Right forelimb (tissue), 1 donor: ENCODE measurements at regions not wholly inside any gene's neighbourhood (a gene's known extent, or its start where the extent isn't known, plus 50 kb on each side); places are given as distances from the start of the nearest gene placed in this dataset.
"Not testable (repeated sequence)": the region's sequence is repeated elsewhere in the genome, so short reads cannot be mapped to it uniquely, and the experiment has no call there.

Experiments
- DNase-seq: peaks from one replicate; pipeline ENCODE4 v3.0.0-alpha.2; 2018

DNA sequence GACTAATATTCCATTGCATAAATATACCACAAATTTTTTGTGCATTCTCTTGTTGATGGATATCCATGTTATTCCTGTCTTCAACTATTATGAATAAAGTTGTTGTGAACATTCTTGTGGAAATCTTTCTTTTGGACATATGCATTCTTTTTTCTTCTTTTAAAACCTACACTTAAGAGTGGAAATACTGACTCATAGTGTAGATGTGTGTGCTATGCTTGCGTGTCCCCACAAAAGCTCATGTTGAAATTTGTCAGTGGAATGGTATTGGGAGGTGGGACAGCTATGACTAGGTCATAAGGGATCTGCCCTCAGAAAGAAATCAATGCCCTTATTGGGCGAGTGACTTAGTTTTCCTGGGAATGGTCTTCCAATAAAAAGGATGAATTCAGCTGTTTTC lies 203.6 kb upstream of the PRSS58 start:
- DNase-seq = no peak

DNA sequence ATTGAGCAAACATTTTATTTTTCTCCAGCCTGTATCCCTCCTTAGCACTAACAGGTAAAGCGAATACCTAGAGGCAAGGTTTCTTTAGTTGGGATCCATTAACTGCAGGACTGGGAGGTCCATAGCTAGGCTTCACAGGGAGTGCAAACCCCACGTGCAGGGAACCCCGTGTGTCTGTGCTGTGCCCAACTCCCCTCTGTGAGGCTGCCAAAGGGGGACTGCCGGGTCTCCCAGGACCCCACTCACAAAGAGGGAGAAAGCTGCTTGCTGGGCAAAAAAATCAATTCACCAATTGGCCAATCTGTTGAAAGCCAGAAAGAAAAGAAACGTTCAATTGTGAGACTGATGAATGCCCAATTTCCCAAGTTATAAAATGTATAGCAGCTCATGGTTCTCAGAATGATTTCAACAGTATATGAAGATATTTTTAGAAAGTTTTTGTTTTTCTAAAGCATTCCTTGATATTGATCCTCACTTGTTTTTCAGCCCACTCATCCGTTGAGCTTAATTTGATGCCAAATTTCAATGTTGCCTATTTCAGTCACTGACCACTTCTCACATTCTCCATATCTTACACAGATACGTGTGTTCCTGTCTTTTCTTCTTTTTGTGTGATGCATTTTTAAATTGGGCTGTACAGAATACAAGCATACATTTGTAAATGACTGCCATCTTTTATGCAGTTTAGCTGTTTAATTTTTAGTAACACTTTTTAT lies 202.7 kb upstream of the PRSS58 start:
- DNase-seq = no peak

DNA sequence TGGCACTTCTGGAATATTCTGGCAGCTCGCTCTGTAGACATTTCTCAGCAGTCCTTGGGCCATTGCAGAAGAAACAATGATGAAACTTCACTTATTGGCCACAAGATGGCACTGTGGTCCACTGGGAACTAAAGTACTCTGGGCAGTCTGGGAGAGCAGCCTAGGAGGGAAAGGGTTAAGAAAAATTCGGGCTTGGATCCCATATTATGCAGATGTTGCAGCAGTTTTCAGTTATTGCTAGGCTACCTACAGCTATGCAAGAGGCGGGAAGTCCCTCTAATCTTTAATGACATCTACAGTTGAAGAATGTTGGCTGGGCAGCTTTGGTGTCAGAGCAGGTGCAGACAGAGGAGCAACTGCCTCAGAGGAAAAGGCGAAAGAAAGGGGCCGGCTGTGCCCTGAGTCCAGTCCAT lies 201.7 kb upstream of the PRSS58 start:
- DNase-seq = peak; percentile 56

DNA sequence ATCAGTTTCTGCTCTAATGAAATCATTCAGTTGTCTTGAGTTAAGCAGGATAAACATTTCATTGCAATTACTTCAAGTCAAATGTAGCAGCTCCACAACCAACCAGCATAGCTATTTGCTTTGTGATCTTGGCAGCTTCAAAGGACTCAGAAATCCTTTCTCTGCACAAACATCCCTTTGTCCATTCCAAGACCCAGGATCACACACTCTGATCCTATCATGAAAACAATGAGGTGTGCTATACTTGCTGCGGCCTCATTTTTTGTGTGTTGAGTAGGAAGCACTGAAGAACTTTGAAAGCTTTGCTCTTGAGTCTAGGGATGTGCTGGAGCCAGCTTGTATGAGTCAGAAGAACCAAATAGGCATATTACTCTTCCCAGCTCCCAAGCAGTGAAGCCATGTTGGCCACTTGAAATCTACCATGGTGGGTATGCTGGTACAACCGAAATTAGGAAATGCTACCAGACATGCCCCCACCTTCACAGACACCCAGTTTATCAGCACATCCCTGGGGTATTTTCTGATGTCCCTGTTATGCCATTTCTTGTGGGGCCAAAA lies 199.4 kb upstream of the PRSS58 start:
- DNase-seq = no peak

DNA sequence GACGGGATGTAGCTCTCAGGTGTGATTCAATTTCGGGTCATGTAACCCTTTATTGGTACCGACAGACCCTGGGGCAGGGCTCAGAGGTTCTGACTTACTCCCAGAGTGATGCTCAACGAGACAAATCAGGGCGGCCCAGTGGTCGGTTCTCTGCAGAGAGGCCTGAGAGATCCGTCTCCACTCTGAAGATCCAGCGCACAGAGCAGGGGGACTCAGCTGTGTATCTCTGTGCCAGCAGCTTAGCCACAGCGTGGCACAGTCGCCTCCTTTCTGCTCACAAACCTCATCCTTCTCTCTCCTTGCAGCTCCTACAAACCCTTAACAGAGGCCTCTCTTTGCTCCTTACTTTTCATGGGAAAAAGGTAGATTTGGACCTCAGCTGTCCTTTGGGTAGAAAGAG lies 197.5 kb upstream of the PRSS58 start:
- DNase-seq = no peak

DNA sequence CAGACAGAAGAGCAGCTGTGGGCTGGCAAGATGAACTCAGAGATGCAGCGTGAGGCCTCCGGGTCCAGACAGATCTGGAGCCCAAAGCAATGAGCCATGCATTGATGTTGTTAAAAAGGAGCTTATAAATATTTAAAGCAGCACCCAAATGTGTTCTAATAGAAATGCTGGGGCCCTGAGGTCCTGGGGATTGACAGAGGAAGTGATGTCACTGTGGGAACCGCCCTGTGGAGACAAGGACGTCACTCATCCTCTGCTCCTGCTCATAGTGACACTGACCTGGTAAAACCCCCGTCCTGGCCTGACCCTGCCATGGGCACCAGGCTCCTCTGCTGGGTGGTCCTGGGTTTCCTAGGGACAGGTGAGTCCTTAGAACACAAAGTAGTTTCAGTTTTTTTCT lies 197.0 kb upstream of the PRSS58 start:
- DNase-seq = no peak

DNA sequence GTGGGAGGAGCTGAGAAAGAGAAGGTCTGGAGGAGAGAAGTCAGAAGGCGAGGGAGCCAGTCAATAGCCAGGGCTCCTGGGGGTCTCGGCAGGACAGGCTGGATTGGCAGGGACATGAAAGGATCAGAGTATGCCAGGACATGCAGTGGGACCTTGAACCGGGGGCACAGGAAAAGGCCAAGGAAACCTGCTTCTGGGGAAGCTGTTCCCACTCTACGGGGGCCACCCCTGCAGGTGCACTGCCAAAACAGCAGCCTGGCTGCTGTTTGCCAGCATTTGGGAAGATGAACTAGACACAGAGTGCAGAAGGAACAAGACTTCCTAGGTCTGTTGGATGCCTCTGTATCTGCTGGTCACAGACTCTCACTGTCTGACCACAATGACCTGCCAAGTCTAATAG lies 194.9 kb upstream of the PRSS58 start:
- no peak for DNase-seq

DNA sequence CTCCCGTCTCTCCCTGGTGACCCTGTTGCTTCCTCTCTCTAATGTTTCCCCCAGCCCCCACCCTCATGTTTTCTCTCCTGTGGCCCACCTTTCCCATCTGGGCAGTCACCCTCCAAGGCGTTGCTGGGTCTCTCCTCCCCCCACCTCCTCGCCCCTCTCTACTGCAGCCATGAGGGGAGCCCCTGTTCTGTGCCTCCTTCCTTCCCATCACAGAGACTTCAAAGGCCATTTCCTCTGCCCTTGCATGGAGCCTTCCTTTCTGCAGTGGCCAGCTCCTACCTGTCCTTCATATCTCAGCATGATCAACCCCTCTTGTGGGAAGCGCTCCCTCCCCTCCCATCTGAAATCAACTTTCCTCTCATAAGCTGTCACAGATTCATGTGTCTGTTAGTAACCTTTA lies 194.0 kb upstream of the PRSS58 start:
- DNase-seq = no peak

DNA sequence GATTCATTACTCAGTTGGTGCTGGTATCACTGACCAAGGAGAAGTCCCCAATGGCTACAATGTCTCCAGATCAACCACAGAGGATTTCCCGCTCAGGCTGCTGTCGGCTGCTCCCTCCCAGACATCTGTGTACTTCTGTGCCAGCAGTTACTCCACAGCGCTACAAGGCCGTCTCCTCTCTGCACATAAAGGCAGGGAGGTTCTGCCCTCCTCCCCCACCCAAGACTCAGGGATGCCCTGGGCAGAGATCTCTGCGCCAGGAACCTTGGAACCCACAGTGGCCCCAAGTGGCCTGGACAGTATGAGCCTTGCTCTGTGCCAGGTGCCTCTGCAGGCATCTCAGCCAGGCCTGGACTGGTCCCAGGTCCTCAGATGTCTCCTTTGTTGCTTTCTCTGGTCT lies 193.4 kb upstream of the PRSS58 start:
- DNase-seq = no peak

DNA sequence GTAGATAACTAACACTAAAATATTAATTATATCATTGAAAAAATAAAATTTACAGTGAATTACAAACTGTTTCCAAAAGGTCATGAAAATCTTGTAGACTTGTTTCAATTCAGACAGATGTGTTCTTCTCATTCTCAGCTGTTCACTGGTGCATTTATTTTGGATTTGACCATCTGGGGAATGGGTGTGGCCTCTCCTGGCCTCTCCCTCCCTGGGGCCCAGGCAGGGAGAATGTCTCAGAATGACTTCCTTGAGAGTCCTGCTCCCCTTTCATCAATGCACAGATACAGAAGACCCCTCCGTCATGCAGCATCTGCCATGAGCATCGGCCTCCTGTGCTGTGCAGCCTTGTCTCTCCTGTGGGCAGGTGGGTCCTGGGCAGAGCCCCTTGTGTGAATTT lies 192.8 kb upstream of the PRSS58 start:
- DNase-seq = no peak

DNA sequence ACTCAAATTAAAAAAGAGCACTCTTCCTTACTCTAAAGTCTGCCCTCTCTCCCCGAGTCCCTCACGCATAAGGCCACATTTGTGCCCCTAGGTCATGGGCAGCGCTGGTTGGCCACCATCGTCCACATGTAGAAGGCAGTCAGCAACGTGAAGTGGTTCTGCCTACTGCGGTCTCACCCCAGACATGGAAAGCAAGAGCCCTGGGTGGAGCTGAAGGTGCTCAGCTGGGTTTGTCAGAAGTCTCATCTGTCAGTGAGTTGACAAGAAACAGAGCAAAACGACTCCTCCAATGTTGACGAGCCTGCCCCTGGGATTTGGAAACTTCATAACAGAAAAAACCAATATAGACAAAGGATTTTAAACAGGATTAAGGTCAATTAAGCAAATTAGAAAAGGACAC lies 192.3 kb upstream of the PRSS58 start:
- no peak for DNase-seq

DNA sequence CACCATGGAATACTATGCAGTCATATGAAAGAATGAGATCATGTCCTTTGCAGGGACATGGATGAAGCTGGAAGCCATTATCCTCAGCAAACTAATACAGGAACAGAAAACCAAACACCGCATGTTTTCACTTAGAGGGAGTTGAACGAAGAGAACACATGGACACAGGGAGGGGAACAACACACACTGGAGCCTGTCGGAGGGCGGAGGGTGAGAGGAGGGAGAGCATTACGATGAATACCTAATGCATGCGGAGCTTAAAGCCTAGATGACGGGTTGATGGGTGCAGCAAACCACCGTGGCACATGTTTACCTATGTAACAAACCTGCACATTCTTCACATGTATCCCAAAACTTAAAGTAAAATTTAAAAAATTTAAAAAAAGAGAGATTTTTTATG lies 191.0 kb upstream of the PRSS58 start:
- not testable (repeated sequence) for DNase-seq

DNA sequence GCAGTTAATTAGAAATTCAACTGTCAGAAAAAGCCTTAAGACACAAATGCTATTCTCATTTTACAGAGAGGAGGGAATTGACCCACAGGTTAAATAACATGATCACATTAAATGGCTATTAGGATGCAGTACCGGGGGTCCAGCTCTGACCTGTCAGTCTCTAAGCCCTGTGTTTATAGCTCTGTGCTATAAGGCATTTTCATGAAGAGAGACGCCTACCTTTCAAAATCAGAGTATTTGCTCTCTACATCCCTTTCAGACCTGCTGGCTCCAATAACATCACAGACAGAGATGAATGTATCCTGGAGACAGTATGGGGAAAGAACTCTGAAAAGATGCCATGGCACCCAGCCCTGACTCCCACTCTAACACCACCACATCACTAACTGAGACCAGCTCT lies 189.9 kb upstream of the PRSS58 start:
- DNase-seq = no peak

DNA sequence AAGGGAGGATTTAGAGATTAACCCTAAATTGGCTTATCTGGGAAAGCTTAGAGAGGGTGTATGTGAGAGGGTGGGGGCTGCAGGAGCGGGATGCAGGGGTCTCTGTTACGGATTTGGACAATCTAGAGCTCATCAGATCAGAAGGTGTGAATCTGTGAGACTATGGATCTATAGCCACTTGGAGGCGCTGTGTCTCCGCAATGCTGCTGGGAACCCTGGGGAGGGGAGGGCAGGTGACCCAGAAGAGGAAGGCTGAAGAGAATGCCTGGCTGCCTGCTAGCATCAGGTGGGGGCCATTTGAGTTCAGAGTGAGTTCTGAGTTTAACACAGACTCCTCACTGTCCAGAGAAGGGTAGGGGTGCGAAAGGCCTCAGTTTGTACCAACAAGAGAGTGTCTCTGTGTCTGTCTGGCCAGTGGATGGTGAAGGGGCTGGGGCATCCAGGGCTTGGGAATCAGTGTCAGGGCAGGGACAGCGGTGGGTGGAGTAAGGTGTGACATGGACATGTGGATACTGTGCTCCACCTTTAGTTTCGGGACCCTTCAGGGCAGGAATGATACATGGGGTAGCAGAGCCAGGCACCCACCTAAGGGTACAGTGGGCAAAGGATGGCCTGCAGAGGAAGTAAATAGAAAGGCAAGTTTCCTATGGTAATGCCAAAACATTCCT lies 187.3 kb upstream of the PRSS58 start:
- DNase-seq = no peak

DNA sequence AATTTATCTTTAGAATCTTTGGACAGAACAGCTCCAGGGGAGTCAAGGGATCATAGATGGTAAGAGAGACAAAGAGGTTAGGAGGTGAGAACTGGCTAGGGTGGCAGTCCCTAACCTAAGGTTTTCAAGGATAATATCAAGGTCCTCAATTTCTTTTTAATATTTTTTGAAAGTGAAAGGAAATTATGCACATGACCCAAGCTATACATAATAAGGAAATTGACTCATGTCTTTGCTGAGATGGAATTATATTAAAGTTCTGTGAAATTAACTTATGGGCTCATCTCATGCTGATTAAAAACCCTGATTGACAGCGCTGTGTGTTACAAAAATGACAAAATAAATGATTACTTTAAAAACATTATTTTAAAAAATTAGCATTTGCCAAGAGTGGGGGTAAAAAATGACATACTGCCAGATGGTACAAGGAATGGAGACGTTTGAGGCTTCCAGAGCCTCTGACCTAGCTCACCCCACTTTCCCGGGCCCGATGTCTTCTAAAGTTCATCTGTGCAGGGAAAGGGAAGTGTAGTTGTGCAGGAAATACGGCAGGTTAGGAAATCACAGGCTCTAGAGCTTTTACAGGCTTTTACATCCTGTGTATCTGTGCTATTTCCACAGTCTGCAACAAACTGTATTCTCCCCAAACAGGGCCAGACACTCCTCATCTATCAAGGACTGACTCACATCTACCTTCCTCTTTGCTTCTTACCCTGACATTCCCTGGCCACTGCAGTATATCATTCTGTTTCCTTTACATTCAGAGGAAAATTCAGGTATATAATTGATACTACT lies 185.6 kb upstream of the PRSS58 start:
- DNase-seq = no peak

DNA sequence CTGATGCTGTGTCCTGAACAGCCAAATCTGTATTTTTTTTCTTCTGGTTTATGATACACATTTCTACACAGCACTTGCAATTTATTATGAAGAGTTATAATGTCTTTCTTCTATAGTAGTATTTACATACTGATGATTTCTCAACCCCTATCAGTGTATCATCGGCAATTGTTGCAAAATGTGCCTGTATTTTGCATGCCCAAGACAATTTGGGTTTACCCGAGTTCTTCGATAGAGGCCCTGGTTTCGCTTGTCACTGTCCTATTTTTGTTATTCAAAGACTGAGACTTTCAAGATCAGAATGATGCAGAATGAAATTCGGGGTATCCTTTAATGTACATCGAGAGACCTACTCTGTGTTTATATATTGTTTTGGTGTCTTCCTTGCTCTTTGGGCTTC lies 184.5 kb upstream of the PRSS58 start:
- DNase-seq = no peak

DNA sequence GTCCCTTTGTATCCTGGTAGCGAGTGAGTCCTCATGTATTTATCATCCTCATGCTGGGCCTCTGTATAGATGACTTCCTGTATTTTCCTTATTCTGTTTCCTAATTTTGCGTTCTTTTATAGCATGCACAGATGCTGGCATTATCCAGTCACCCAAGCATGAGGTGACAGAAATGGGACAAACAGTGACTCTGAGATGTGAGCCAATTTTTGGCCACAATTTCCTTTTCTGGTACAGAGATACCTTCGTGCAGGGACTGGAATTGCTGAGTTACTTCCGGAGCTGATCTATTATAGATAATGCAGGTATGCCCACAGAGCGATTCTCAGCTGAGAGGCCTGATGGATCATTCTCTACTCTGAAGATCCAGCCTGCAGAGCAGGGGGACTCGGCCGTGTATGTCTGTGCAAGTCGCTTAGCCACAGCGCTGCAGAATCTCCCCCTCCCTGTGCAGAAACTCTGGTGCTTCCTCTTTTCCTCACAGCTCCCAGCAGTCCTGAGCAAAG lies 183.1 kb upstream of the PRSS58 start:
- DNase-seq = no peak

DNA sequence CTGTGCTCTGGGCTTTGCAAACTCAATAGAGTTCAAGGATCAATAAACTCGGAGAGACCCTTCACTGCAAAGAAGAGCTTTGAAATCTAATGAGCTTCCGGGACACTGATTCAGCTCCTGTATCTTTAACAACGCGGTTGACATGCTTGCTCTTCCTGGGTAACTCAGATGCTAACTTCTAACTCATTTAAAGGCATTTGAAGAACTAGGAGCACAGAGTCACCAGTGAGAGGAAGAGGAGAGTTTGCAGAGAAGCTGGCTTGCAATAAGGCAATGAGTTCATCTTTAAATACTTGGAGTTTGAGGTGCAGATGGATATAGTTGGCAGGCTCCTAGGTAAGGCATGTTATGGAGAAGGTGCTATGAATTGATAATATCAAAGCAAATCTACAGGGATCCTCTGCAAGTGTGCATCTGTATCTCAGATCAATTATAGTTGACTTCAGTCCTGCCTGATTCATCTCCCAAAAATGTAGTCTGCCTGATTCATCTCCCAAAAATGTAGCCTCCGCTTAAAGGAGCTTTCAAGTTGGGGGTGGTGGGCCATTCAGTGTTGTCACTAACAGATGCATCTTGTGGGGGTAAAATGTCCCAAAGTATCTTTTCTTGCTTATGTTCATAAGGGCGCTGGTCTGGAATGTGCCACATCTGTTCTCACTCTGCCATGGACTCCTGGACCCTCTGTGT lies 182.5 kb upstream of the PRSS58 start:
- no peak for DNase-seq

DNA sequence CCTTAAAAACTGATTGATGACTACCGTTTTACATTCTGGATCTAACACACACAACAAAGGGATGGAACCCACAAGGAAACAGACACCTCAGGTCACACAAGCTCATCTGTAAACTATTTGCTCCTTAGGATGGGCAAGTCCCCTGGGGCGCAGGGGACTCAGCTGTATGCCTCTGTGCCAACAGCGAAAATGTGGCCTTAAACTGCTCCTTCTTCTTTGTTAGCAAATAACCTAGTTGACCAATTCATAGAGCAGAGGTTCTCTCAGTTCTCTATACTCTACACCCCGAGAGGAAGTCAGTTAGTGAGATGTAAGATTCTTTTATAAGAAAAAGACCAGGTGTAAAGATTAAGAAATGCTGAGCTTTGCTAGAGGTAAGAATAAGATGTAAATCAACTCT lies 181.9 kb upstream of the PRSS58 start:
- DNase-seq = no peak

DNA sequence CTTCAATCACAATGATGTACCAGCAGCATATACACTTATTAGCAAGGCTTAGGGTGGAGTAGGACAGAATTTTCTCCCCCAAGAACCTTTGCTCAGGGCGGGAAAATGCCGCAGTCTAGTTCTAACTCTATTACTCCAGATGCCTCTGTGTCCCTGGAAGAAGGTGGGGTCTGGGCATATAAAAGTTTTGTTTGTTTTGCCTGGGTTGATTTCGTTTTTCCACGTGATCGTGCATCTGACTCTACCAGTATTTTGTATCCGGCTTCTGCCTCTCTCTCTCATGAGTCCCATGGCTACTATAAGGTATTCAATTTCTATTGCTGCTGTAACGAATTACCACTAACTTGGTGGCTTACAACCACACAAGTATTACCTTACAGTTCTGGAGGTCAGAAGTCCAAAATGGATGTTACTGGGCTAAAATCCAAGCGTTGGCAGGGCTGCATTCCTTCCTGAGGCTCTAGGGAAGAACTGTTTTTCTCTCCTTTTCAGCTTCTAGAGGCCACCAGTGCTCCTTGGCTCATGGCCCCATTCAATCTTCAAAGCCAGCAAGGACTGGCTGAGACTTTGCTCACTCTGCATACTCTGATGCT lies 181.2 kb upstream of the PRSS58 start:
- no peak for DNase-seq

DNA sequence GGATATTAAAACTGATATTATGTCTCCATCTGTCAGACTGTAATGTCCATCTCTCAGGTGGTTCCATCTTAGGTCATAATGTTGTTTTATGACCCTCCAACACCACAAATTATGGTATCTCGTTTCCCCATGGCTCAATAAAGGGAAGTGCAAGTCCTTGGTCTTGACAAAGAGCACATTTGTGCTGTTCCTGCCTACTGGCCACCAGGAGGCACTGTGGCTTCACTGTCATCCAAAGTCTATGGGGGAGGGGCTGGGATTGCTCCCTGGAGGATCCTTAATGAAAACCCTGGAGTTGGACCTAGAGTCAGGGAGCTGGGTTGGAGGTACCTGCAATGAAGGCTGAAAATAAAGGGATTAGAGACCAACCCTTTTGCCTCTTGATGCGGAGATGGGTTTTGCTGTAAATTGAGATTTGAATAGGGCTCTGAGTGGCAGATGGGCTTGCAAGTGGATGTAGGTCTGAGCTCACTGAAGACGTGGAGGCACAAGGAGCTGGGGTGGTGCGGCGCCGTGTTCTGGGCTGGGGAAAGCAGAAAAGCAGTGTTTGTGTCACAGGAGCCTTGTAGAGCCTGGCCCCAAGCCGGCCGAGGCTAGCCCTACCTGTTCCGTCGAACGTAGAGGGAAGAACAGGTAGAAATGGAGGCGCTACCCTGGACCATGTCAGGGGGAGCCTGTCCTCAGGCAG lies 180.5 kb upstream of the PRSS58 start:
- no peak for DNase-seq

DNA sequence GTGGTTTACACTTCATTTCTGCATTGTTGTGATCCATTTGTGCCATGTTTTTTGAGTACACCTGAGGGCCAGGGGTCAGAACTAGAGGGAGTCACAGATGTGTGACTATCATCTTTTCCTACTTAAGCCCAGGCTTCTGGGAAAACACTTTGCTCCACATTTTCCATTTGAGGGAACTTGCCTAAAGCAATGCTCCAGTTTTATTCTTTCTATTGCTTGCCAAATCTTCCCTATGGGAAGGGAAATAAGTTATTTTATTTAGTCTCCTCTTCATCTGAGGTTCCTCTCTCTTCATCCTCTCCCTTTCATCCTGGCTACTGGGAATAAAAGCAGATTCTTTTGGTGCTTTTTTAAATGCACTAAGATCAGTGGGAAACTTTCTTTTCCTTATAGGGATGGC lies 179.9 kb upstream of the PRSS58 start:
- no peak for DNase-seq
